Mesenchymal stem cell (in vitro differentiated cells and primary cell): ENCODE measurements at regions not wholly inside any gene's neighbourhood (a gene's known extent, or its start where the extent isn't known, plus 50 kb on each side); places are given as distances from the start of the nearest gene placed in this dataset.

Experiments used
- DNase-seq: peaks from one replicate; pipeline ENCODE4 v3.0.0-alpha.2; 2013
- H2AFZ ChIP-seq: one replicate; pipeline ENCODE4 v1.6.1; 2013; ENCODE audit warnings: low read depth, mild to moderate bottlenecking, control low read depth, inconsistent platforms, low read length, moderate library complexity
- H2AK5ac ChIP-seq: 2 replicates; pipeline ENCODE4 v1.6.1; 2013; ENCODE audit warnings: low read length, moderate library complexity, mild to moderate bottlenecking, inconsistent platforms; ENCODE audit not compliant: severe bottlenecking
- H2BK120ac ChIP-seq: one replicate; pipeline ENCODE4 v1.6.1; 2013; ENCODE audit warnings: low read depth, mild to moderate bottlenecking, inconsistent platforms, low read length, moderate library complexity
- H2BK12ac ChIP-seq, 2 experiments: one replicate each; pipeline ENCODE4 v1.6.1; 2013; ENCODE audit warnings: inconsistent platforms in 2 of 2, low read length in 2 of 2, mild to moderate bottlenecking in 2 of 2, moderate library complexity in 2 of 2, control low read depth in 1 of 2
- H2BK15ac ChIP-seq: one replicate; pipeline ENCODE4 v1.6.1; 2013; ENCODE audit warnings: mild to moderate bottlenecking, low read depth, inconsistent platforms; ENCODE audit not compliant: poor library complexity, severe bottlenecking
- H2BK5ac ChIP-seq: 2 replicates; pipeline ENCODE4 v1.6.1; 2013; ENCODE audit warnings: low read depth, mild to moderate bottlenecking, low read length, control low read depth, inconsistent platforms; ENCODE audit not compliant: poor library complexity, severe bottlenecking
- H3K14ac ChIP-seq, 2 experiments: one replicate each; pipeline ENCODE4 v1.6.1; 2013; ENCODE audit warnings: inconsistent platforms in 2 of 2, low read length in 2 of 2, control low read depth in 1 of 2, mild to moderate bottlenecking in 1 of 2, moderate library complexity in 1 of 2
- H3K18ac ChIP-seq, 2 experiments: one replicate each; pipeline ENCODE4 v1.6.1; 2013; ENCODE audit warnings: inconsistent platforms in 2 of 2, low read length in 2 of 2, control low read depth in 1 of 2, low read depth in 1 of 2, mild to moderate bottlenecking in 1 of 2
- H3K23ac ChIP-seq, 2 experiments: one replicate each; pipeline ENCODE4 v1.6.1; 2013; ENCODE audit warnings: inconsistent platforms in 2 of 2, low read length in 2 of 2, mild to moderate bottlenecking in 2 of 2, moderate library complexity in 2 of 2, control low read depth in 1 of 2
- H3K27ac ChIP-seq: 2 replicates; pipeline ENCODE4 v1.5.1; 2013; ENCODE audit warnings: mild to moderate bottlenecking, moderate library complexity, low read length, control low read depth, inconsistent platforms; ENCODE audit not compliant: poor library complexity, severe bottlenecking
- H3K27me3 ChIP-seq, 2 experiments: 2 replicates each; pipeline versions ENCODE4 v1.6.1 to v1.7.0; 2013; ENCODE audit warnings: low read length in 2 of 2, mild to moderate bottlenecking in 2 of 2, moderate library complexity in 2 of 2, control low read depth in 1 of 2, inconsistent platforms in 1 of 2; ENCODE audit not compliant: control insufficient read depth in 1 of 2, insufficient read depth in 1 of 2
- H3K36me3 ChIP-seq, 2 experiments: 2 replicates each; pipeline versions ENCODE4 v1.6.1 to v1.7.0; 2013; ENCODE audit warnings: low read length in 2 of 2, control low read depth in 1 of 2, inconsistent platforms in 1 of 2, low read depth in 1 of 2, mild to moderate bottlenecking in 1 of 2; ENCODE audit not compliant: insufficient read depth in 2 of 2, control insufficient read depth in 1 of 2
- H3K4ac ChIP-seq, 2 experiments: one replicate each; pipeline ENCODE4 v1.6.1; 2013; ENCODE audit warnings: inconsistent platforms in 2 of 2, low read length in 2 of 2, mild to moderate bottlenecking in 2 of 2, moderate library complexity in 2 of 2, control low read depth in 1 of 2, low read depth in 1 of 2
- H3K4me1 ChIP-seq: 2 replicates; pipeline ENCODE4 v1.6.1; 2013; ENCODE audit warnings: low read depth, low read length, control low read depth; ENCODE audit not compliant: control insufficient read depth, insufficient read depth
- H3K4me2 ChIP-seq: 2 replicates; pipeline ENCODE4 v1.6.1; 2013; ENCODE audit warnings: low read length, mild to moderate bottlenecking, inconsistent platforms; ENCODE audit not compliant: poor library complexity, severe bottlenecking
- H3K4me3 ChIP-seq, 2 experiments: 2 replicates each; pipeline versions ENCODE4 v1.5.1 to v1.7.0; 2013; ENCODE audit warnings: low read length in 2 of 2, mild to moderate bottlenecking in 2 of 2, control low read depth in 1 of 2, low read depth in 1 of 2; ENCODE audit not compliant: insufficient read depth in 1 of 2
- H3K79me1 ChIP-seq: replicated peaks from 2 replicates; pipeline ENCODE4 v1.6.1; 2013; ENCODE audit warnings: mild to moderate bottlenecking, control low read depth, low read length, inconsistent platforms; ENCODE audit not compliant: poor library complexity, severe bottlenecking
- H3K9ac ChIP-seq: 2 replicates; pipeline ENCODE4 v1.7.0; 2013; ENCODE audit warnings: mild to moderate bottlenecking, low read length, moderate library complexity
- H3K9me3 ChIP-seq: 2 replicates; pipeline ENCODE4 v1.7.0; 2013; ENCODE audit warnings: mild to moderate bottlenecking, low read length; ENCODE audit not compliant: control insufficient read depth
- H4K8ac ChIP-seq: one replicate; pipeline ENCODE4 v1.6.1; 2013; ENCODE audit warnings: inconsistent platforms, mild to moderate bottlenecking, low read length, moderate library complexity
- H4K91ac ChIP-seq: one replicate; pipeline ENCODE4 v1.6.1; 2013; ENCODE audit warnings: mild to moderate bottlenecking, low read length, inconsistent platforms
- WGBS: methylation state at CpG from one replicate; pipeline ENCODE4 v1.1.7; 2013; ENCODE audit warnings: mixed read lengths; 5-methylcytosine and 5-hydroxymethylcytosine counted together

DNA sequence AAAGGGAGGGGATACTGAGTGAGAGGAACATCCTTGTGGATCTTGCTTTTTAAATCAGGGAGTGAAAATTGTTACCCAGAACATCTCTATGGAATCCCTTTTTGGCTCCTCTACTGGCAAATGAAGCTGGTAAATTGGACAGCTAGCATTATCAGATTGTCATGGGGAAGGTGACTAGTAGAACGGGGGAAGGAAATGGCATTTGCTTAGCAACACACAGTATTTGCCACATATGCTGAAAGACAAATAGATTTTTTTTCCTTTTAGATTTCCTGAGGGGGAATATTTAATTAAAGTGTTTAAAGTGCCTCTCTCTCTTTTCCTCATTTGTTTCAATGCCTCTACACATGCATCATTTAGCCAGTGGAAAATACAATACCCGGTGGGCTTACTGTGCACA lies 573.5 kb downstream of the BCKDHB start:
- no peak overlapping the region for H3K4me3 ChIP-seq
- no peak overlapping the region for H3K18ac ChIP-seq
- no peak overlapping the region for H3K4me2 ChIP-seq
- H2BK12ac ChIP-seq = no peak overlapping the region
- H3K14ac ChIP-seq = no peak overlapping the region
- 100% methylated on average over 2 of the region's 2 CpGs for WGBS
- H3K4ac ChIP-seq = no peak overlapping the region
- no peak overlapping the region for H2AK5ac ChIP-seq
- no peak overlapping the region for H3K27ac ChIP-seq
- peaks cover 3% of the 10 kb centered on the region for H3K9me3 ChIP-seq
- H2BK5ac ChIP-seq = no peak overlapping the region
- H3K79me1 ChIP-seq = no peaks in the 10 kb centered on the region
- H2AFZ ChIP-seq = no peak overlapping the region
- H3K36me3 ChIP-seq = no peaks in the 10 kb centered on the region
- no peak overlapping the region for H3K23ac ChIP-seq
- no peaks in the 10 kb centered on the region for H3K4me1 ChIP-seq
- no peak overlapping the region for H4K8ac ChIP-seq
- no peak overlapping the region for H2BK120ac ChIP-seq
- no peak overlapping the region for H4K91ac ChIP-seq
- H3K27me3 ChIP-seq = no peaks in the 10 kb centered on the region
- no peak overlapping the region for H2BK15ac ChIP-seq
- DNase-seq = no peak
- H3K9ac ChIP-seq = no peak overlapping the region

DNA sequence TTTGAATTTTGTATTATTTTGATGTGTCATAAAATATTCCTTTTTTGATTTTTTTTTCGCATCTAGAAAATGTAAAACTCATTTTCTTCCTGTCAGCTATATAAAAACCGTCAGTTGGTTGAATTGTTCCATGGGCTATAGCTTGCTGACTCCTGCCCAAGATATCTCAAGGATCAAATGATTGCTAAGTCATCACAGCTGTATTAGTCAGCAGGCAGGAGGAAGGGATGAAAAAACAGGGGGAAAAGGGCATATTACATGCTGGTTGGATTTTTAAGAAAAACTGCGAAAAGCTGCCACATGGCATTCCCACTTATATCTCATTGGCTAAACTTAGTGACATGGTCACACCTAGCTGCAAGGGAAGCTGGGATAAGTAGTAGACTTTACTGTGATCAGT lies 569.9 kb downstream of the BCKDHB start:
- H3K27ac ChIP-seq = no peak overlapping the region
- no peak overlapping the region for H3K23ac ChIP-seq
- H3K4me3 ChIP-seq = no peak overlapping the region
- no peak overlapping the region for H4K8ac ChIP-seq
- no peak overlapping the region for H4K91ac ChIP-seq
- H2BK12ac ChIP-seq = no peak overlapping the region
- DNase-seq = no peak
- no peaks in the 10 kb centered on the region for H3K4me1 ChIP-seq
- H3K36me3 ChIP-seq = no peaks in the 10 kb centered on the region
- peak overlapping the region in 1 of 2 experiments; percentile 27 for H3K4ac ChIP-seq
- no peak overlapping the region for H3K4me2 ChIP-seq
- no peak overlapping the region for H2BK5ac ChIP-seq
- WGBS = 90% methylated on average over 2 of the region's 3 CpGs
- H3K79me1 ChIP-seq = no peaks in the 10 kb centered on the region
- H2AK5ac ChIP-seq = no peak overlapping the region
- H3K18ac ChIP-seq = no peak overlapping the region
- no peak overlapping the region for H2BK15ac ChIP-seq
- H3K27me3 ChIP-seq = no peaks in the 10 kb centered on the region
- H2AFZ ChIP-seq = no peak overlapping the region
- H3K14ac ChIP-seq = no peak overlapping the region
- H2BK120ac ChIP-seq = no peak overlapping the region
- peaks cover 3% of the 10 kb centered on the region for H3K9me3 ChIP-seq
- H3K9ac ChIP-seq = no peak overlapping the region

DNA sequence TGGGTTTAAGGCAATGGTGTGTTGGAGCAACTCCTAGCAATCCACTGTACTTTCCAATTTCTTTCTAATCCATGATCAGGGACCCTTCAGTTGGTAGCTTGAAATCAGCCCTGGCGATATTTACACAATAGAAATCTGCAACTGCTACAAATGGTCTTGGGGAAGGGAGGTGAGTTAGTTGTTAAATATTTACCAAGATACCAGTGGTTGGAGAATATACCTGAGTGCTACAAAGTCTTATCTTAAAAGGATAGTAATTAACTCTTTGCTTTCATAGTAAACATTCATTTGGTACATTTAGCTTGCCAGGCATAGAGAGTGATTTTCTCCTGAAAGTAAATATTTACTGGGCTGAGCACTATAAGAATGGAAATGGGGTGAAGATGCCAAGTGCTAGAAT lies 568.2 kb downstream of the BCKDHB start:
- Histone ChIP-seq H3K36me3 (no peaks in the 10 kb centered on the region), H2BK12ac (no peak overlapping the region), H2AK5ac (no peak overlapping the region), H2AFZ (no peak overlapping the region), H3K18ac (no peak overlapping the region), H2BK120ac (no peak overlapping the region), H4K91ac (no peak overlapping the region), H3K27me3 (no peaks in the 10 kb centered on the region), H3K4me2 (no peak overlapping the region), H3K4ac (peak overlapping the region in 1 of 2 experiments; percentile 49), H3K27ac (no peak overlapping the region), H4K8ac (no peak overlapping the region), H3K9me3 (peaks cover 3% of the 10 kb centered on the region), H3K4me1 (no peaks in the 10 kb centered on the region), H3K79me1 (no peaks in the 10 kb centered on the region), H2BK5ac (no peak overlapping the region), H3K23ac (no peak overlapping the region), H3K4me3 (no peak overlapping the region), H3K9ac (no peak overlapping the region), H3K14ac (no peak overlapping the region), H2BK15ac (no peak overlapping the region)
- no peak for DNase-seq
- 86% methylated on average over 1 of the region's 1 CpG for WGBS

DNA sequence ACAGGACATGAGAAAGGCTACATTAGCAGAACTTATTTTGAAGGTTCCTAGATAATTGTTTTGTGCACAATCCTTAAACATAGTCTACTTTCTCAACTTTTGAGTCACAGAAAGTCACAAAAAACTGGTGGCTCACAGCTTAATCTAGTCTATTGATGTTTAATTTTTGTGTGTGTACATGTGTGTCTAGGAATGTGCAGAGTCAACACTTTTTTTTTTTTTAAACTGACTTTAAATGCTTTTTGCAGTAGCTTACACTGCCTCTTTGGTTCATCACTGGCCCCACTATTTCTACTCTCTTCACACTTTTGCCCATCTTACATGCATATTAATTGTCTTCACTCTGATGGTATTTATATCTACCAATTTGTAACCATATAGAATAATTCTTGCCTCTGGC lies 566.9 kb downstream of the BCKDHB start:
- Histone ChIP-seq H2BK12ac (no peak overlapping the region), H3K27me3 (no peaks in the 10 kb centered on the region), H3K18ac (no peak overlapping the region), H3K14ac (no peak overlapping the region), H2BK5ac (no peak overlapping the region), H3K9me3 (peaks cover 2% of the 10 kb centered on the region), H2AFZ (no peak overlapping the region), H3K4ac (no peak overlapping the region), H3K23ac (no peak overlapping the region), H3K4me2 (no peak overlapping the region), H3K79me1 (no peaks in the 10 kb centered on the region), H3K9ac (no peak overlapping the region), H4K91ac (no peak overlapping the region), H3K36me3 (no peaks in the 10 kb centered on the region), H2BK120ac (no peak overlapping the region), H2BK15ac (no peak overlapping the region), H2AK5ac (no peak overlapping the region), H4K8ac (no peak overlapping the region), H3K27ac (no peak overlapping the region), H3K4me3 (no peak overlapping the region), H3K4me1 (no peaks in the 10 kb centered on the region)
- no peak for DNase-seq
